Activated T-cell treated with anti-CD3 and anti-CD28 coated beads, Interleukin-2, amount 50 U/mL, for 4 hours (primary cell): ENCODE measurements at regions not wholly inside any gene's neighbourhood (a gene's known extent, or its start where the extent isn't known, plus 50 kb on each side); places are given as distances from the start of the nearest gene placed in this dataset.

ENCODE experiments used
- ATAC-seq, 2 donors: fragments of 200-7000 bp; cut with Tn5 transposase; one replicate each; pipeline ENCODE4 v1.10.0; 2021
- DNase-seq: peaks from one replicate; pipeline ENCODE4 v3.0.0-alpha.2; 2020
- H3K27me3 Mint-ChIP-seq: one replicate; pipeline ENCODE4 v1.8.0; 2021; ENCODE audit warnings: low read depth, mixed read lengths
- H3K36me3 Mint-ChIP-seq: one replicate; pipeline ENCODE4 v1.8.0; 2022; ENCODE audit warnings: mixed read lengths; ENCODE audit not compliant: insufficient read depth
- H3K4me1 Mint-ChIP-seq: one replicate; pipeline ENCODE4 v1.8.0; 2021; ENCODE audit warnings: low read depth, mixed read lengths
- H3K4me3 Mint-ChIP-seq: one replicate; pipeline ENCODE4 v1.8.0; 2021; ENCODE audit warnings: mild to moderate bottlenecking, moderate library complexity, mixed read lengths
- H3K9me3 Mint-ChIP-seq: one replicate; pipeline ENCODE4 v1.8.0; 2021; ENCODE audit warnings: mixed read lengths

DNA sequence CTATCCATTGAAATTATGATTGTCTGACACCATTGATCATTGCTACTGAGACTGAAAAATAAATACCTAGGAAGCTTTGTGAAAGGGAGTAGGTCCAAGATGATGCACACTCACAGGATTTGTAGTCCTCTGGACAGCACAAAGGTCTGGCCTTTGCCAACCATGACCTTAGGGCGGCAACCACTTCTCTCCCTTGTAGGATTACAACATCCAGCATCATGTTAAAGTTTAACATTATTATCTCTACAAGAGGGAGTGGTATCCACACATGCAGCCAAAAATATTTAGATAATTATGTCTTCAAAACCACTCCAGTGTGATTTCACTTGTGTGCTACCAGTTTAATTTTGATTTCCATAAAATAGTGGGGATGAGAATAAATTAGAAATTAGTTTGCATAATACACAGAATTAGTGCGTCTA lies 51.1 kb upstream of the NHSL1 start:
- H3K27me3 Mint-ChIP-seq: peaks cover 9% of the 10 kb centered on the region
- no peaks in the 10 kb centered on the region for H3K9me3 Mint-ChIP-seq
- H3K4me1 Mint-ChIP-seq: peaks cover 2% of the 10 kb centered on the region
- no peaks in the 10 kb centered on the region for H3K36me3 Mint-ChIP-seq
- DNase-seq (no peak), ATAC-seq (no peak)
- H3K4me3 Mint-ChIP-seq: no peak overlapping the region

DNA sequence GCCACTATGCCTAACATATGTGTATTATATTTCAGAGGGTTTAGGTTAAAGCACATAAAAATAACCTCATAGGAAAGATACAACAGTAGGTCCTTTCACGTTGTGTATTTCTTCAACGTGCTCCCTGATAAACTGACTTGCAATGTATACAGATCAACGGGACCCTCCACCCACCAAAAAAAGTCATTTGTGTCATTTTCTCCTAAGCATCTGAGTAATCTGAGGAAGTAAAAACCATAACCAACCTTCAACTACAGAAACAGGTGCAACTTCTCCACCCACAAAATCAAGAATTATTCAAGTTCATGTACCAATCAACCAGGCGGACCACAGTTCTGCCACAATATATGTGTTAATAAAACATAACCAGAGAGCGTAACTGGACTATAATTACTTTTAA lies 54.9 kb upstream of the NHSL1 start:
- no peak for DNase-seq
- no peaks in the 10 kb centered on the region for H3K9me3 Mint-ChIP-seq
- H3K4me1 Mint-ChIP-seq: peaks cover 2% of the 10 kb centered on the region
- H3K4me3 Mint-ChIP-seq: no peak overlapping the region
- no peak for ATAC-seq
- no peaks in the 10 kb centered on the region for H3K36me3 Mint-ChIP-seq
- H3K27me3 Mint-ChIP-seq: peaks cover 2% of the 10 kb centered on the region

DNA sequence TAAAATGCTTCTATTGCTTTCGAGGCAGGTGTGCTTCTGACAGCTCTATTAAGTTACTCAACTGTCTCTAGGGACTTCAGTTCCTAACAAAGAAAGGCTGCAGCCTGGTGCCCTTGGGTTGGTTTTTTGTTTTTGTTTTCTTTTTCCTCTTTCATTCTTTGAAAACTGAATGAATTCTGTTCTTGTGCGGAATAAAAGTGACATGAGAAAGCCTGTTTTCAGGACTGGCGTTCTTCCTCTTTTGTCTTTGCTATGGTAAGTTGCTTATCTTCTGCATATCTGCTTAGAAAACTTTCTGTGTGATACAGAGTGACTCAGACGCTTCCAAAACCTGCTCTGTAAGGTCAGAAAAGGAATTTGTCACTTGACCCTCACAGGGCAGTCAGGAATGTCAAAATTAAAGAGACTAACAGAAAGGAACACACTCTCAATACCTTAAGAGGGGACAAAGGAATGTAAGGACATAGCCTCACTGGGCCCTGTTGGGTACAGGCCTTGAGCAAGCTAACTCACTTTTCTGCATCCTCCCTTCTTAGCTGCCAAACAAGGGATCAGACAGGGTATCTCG lies 56.2 kb upstream of the NHSL1 start:
- no peak for ATAC-seq
- H3K9me3 Mint-ChIP-seq: no peaks in the 10 kb centered on the region
- no peaks in the 10 kb centered on the region for H3K36me3 Mint-ChIP-seq
- H3K4me3 Mint-ChIP-seq: no peak overlapping the region
- DNase-seq: no peak
- H3K27me3 Mint-ChIP-seq: peaks cover 2% of the 10 kb centered on the region
- peaks cover 2% of the 10 kb centered on the region for H3K4me1 Mint-ChIP-seq

DNA sequence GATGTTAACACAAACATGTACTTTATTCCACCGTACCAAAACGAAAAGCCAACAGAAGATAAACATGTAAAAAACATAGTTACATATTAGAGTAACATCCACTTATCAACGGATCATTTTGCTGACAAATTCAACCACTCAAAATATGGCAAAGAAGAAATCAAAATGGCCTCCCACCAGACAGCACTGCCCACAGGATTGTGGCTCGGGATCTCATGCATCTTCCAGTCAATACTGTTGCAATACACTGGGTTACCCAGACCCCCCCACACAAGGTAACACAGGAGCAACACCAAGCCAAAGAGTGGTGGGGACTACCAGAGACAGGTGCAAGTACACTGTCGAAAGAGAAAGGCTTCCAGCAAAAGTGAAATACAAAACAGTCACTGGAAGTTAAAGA lies 57.9 kb upstream of the NHSL1 start:
- H3K27me3 Mint-ChIP-seq: peaks cover 6% of the 10 kb centered on the region
- DNase-seq (no peak), ATAC-seq (no peak)
- H3K4me1 Mint-ChIP-seq: peaks cover 2% of the 10 kb centered on the region
- no peaks in the 10 kb centered on the region for H3K36me3 Mint-ChIP-seq
- H3K9me3 Mint-ChIP-seq: no peaks in the 10 kb centered on the region
- no peak overlapping the region for H3K4me3 Mint-ChIP-seq

DNA sequence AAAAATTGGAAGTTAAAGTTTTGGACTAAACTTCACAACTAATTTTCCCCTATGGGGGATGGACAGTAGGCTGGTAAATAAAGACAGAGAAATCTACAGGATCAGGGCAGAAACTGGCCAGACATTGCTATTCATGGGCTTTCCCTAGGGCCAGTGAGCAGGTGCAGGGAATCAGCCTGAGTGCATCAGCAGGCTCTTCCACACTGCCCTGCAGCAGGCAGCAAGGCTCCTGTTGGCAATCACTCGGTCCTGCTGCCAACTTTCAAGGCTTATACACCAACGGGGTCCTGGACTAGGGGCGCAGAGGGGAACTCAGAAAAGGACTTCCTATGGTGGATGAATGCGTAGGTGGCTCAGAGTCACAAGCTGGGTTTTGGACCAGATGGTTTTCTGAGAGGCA lies 59.8 kb upstream of the NHSL1 start:
- Mint-ChIP-seq H3K4me3 (no peak overlapping the region), H3K4me1 (peaks cover 2% of the 10 kb centered on the region), H3K36me3 (no peaks in the 10 kb centered on the region), H3K9me3 (no peaks in the 10 kb centered on the region), H3K27me3 (peaks cover 12% of the 10 kb centered on the region)
- DNase-seq (no peak), ATAC-seq (no peak)

DNA sequence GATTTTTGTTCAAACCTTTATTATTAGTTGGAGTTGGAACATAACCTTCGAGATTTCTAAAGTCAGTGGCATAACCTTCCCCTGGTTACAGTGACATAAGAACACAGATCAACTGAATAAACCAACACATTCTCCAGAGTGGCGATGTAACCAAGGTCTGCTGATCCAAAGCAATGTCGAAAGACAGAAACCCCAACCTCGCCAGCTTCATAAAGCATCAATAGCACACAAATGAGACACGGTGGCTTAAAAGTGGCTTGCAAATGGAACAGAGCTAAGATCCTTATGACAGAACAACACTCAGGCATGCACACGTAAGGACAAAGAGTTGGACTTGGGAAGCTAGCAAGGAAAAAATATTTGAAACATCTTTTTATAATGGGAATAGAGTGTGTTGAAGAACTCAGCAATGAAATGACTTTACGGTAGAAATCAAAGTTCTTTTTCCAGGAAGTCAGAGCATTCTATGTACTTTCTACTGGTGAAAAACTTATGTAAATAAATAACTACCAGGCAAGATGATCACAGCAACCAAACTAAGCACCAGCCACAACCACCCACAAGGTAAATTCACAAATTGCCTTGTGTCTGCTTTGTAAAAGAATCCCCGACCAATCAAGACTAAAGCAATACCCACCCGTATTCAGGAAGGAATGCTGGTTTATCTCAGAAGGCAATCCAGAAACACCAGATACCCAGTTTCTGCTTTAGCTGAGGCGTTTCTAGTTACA lies 61.0 kb upstream of the NHSL1 start:
- Mint-ChIP-seq H3K4me1 (no peaks in the 10 kb centered on the region), H3K36me3 (no peaks in the 10 kb centered on the region), H3K4me3 (no peak overlapping the region), H3K9me3 (no peaks in the 10 kb centered on the region), H3K27me3 (peaks cover 16% of the 10 kb centered on the region)
- ATAC-seq (no peak), DNase-seq (no peak)

DNA sequence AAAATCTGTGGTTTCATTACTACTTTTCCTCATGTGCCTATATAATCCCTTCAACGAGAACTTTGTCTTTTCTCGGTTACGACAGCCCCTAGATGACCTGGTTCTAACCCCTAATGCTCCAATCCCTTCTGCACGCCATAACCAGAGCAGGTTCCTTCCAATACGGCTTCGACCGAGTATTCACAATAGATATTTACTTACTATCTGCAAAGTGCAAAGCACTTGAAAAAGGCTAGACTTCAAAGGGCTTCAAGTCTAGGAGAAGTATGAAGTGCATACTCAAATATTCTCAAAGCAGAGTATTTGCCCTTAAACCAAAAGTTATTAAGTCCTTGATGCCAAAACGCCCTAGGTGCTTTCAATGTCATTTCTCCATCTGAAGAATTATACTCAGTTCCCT lies 63.4 kb upstream of the NHSL1 start:
- Mint-ChIP-seq H3K9me3 (no peaks in the 10 kb centered on the region), H3K27me3 (peaks cover 20% of the 10 kb centered on the region), H3K4me1 (no peaks in the 10 kb centered on the region), H3K36me3 (no peaks in the 10 kb centered on the region), H3K4me3 (no peak overlapping the region)
- ATAC-seq: no peak
- DNase-seq: no peak

DNA sequence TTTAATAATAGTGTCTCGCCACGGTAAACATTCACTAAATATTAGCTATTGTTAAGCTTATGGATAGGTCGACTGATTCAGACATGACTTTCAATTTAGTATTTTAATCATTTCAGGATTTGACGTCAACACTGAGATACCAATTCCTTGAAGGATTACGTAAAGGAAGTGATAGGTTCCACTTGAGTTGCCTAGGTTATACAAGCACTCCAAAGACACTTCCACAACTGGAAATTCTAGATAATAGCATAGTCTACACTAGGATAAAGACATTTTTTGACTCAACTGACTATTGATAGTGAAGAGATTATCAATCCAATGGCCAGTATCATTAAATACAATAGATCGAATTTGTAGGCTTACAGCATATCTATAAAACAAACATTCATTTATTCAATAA lies 63.9 kb upstream of the NHSL1 start:
- ATAC-seq (no peak), DNase-seq (no peak)
- Mint-ChIP-seq H3K4me3 (no peak overlapping the region), H3K4me1 (no peaks in the 10 kb centered on the region), H3K9me3 (no peaks in the 10 kb centered on the region), H3K36me3 (no peaks in the 10 kb centered on the region), H3K27me3 (peaks cover 24% of the 10 kb centered on the region)

DNA sequence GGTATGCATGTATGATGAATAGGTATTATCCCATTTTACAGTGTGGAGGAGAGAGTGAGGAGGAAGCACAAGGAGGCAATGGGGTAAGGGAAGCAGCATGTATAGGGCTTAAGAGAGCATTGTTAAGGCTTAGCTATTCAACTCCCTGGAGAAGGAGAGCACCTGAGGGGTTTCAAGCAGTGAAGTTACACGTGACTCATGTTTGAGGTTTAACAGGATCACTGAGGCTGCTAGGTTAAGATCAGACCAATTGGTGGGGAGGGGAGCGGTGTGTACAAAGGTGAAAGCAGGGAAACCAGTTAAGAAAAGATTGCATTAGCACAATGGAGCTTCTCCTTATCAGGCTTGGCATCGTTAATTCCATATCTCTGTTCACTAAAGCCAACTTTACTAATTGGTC lies 64.4 kb upstream of the NHSL1 start:
- H3K27me3 Mint-ChIP-seq: peaks cover 26% of the 10 kb centered on the region
- DNase-seq (no peak), ATAC-seq (no peak)
- H3K4me1 Mint-ChIP-seq: no peaks in the 10 kb centered on the region
- no peaks in the 10 kb centered on the region for H3K9me3 Mint-ChIP-seq
- no peak overlapping the region for H3K4me3 Mint-ChIP-seq
- H3K36me3 Mint-ChIP-seq: no peaks in the 10 kb centered on the region

DNA sequence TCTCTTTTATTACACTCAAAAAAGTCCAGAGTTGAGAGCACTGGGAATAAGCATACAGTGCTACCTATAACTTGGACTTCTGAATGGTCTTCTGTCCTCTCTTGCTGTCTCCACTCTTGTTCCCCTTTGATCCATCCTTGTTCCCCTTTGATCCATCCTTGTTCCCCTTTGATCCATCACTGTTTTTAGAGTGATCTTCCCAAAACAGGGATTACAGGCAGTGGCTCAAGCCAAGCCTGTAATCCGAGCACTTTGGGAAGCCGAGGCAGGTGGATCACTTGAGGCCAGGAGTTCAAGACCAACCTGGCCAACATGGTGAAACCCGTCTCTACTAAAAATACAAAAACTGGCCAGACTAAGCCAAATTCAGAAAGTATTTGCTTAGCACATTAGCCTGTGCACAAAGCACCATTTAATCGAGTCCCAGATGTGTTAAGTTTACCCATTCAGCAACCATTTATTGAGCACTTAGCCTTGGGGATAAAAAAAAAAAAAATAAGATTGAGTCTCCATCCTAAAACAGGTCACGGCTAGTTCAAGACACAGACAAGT lies 65.0 kb upstream of the NHSL1 start:
- DNase-seq: no peak
- ATAC-seq: no peak
- Mint-ChIP-seq H3K4me1 (no peaks in the 10 kb centered on the region), H3K27me3 (peaks cover 26% of the 10 kb centered on the region), H3K4me3 (no peak overlapping the region), H3K36me3 (no peaks in the 10 kb centered on the region), H3K9me3 (no peaks in the 10 kb centered on the region)

DNA sequence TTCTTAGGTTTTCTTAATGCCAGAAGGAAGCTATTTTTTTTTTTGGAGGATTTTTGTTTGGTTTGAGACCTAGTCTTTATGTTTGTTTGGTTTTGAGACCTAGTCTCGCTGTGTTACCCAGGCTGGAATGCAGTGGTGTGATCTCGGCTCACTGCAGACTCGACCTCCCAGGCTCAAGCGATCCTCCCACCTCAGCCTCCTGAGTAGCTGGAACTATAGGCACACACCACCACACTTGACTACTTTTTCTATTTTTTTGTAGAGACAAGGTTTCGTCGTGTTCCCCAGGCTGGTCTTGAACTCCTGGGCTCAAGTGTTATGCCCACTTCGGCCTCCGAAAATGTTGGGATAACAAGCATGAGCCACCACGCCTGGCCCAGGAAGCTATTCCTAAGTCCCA lies 67.8 kb upstream of the NHSL1 start:
- no peaks in the 10 kb centered on the region for H3K9me3 Mint-ChIP-seq
- no peak overlapping the region for H3K4me3 Mint-ChIP-seq
- no peaks in the 10 kb centered on the region for H3K36me3 Mint-ChIP-seq
- H3K27me3 Mint-ChIP-seq: peaks cover 21% of the 10 kb centered on the region
- DNase-seq (no peak), ATAC-seq (no peak)
- peaks cover 3% of the 10 kb centered on the region for H3K4me1 Mint-ChIP-seq

DNA sequence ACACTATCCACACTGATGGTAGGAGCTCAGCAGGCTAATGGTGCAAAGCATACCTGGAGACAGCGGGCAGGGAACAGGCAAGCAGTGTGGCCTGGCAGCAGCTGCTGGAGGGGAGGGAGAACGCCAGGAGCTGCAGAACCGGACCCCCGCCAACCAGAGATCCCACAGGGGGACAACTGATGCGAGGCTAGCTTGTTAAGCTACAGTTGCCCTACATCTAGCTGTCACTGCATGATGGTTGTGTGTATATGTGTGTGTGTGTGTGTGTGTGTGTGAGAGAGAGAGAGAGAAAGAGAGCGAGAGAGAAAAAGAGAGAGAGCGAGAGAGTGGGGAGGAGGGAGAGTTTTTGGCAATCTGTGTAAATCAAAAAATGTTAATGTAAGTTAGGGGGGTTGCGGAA lies 69.7 kb upstream of the NHSL1 start:
- no peak for DNase-seq
- Mint-ChIP-seq H3K27me3 (peaks cover 18% of the 10 kb centered on the region), H3K36me3 (no peaks in the 10 kb centered on the region), H3K4me3 (no peak overlapping the region), H3K4me1 (peaks cover 3% of the 10 kb centered on the region), H3K9me3 (no peaks in the 10 kb centered on the region)
- ATAC-seq: no peak

DNA sequence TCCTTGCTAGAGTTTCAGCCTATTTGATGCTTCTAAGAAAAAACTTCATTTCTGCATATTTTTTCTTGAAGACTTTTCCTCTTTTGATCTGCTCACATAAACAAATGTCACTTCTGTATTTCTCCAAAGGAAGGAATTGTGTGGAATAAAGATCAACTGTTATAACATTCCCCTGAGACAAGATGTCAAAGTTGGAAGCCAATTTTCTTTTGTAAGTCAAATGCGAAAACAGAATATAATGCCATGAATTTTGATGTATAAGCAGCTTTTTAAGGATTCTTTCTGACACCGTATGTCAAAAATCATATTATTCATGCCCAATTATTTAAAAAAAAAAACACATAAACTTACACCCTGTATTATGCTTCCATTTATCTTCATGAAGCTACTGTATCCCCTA lies 70.3 kb upstream of the NHSL1 start:
- H3K36me3 Mint-ChIP-seq: no peaks in the 10 kb centered on the region
- no peak for ATAC-seq

DNA sequence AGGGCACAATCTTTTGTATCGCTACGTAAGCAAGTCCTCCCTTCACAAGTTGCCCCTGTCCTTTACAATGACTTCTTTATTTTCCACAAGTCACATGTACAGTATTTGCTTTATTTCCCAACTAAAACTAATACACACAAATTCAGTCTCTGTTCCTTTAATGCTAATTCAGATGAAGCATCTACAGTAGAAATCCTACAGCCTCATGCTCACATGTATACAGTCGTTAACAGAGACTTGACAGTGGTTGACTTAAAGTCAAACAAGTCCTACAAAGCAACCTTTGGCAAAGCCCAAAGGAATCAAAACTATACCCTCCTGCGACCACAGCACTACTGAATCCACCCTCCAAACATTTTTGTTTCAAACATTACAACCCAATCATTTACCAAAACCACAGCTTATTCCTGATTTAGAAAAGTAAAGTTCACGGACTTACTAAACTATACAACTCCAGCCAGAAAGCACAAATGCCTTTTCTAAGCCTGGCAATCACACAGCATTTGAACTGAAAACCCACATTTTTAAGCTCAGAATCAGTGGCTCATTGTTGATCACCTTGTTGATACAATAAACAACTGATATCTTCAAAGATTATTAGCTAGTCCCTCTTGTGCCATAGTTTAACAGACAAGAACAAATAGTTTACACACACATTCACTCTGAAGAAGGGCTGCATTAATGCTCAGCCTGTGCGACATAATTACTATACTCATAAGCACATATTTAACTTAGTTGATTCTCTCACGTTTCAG lies 70.9 kb upstream of the NHSL1 start:
- Mint-ChIP-seq H3K9me3 (no peaks in the 10 kb centered on the region), H3K4me1 (peaks cover 3% of the 10 kb centered on the region), H3K36me3 (no peaks in the 10 kb centered on the region), H3K27me3 (peaks cover 14% of the 10 kb centered on the region), H3K4me3 (no peak overlapping the region)
- ATAC-seq: no peak
- no peak for DNase-seq

More for the DNA sequence above, 70.3 kb upstream of the NHSL1 start:
- no peaks in the 10 kb centered on the region for H3K9me3 Mint-ChIP-seq
- H3K4me1 Mint-ChIP-seq: peaks cover 3% of the 10 kb centered on the region
- H3K4me3 Mint-ChIP-seq: no peak overlapping the region
- no peak for DNase-seq
- peaks cover 15% of the 10 kb centered on the region for H3K27me3 Mint-ChIP-seq

DNA sequence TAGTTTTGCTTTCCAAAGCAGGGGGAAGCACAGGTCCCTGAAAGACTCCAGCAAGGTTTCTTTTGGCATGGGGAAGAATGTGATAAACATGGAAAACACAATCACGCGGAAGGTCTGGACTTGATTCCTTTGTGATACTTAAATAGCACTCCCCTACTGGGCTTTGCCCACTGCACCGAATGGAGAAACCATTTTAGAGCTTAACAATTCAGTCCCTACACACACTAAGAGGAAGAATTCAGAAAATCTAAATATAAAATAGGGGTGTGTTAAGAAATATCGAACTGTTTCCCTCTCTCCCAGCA lies 71.4 kb upstream of the NHSL1 start:
- H3K27me3 Mint-ChIP-seq: peaks cover 16% of the 10 kb centered on the region
- DNase-seq (no peak), ATAC-seq (no peak)
- H3K4me3 Mint-ChIP-seq: no peak overlapping the region
- H3K4me1 Mint-ChIP-seq: peaks cover 3% of the 10 kb centered on the region
- no peaks in the 10 kb centered on the region for H3K36me3 Mint-ChIP-seq
- H3K9me3 Mint-ChIP-seq: no peaks in the 10 kb centered on the region
